ENCODE measurements at regions not wholly inside any gene's neighbourhood (a gene's known extent, or its start where the extent isn't known, plus 50 kb on each side); places are given as distances from the start of the nearest gene placed in this dataset.

DNA sequence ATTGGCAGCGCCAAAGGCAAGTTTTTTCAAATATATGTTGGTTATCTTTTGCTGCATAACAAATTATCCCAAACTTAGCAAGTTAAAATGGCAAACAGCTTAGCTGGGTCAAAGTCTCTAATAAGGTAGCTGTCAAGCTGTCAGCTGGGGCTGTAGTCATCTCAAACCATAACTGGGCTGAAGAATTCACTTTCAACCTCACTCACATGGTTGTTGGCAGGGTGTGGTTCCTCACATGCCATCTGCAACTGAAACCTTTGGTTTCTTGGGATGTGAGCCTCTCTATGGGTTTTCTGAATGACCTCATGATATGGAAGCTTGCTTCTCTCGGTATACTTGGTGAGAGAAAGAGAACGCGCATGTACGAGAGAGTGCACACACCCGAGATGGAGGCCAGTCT is 125.4 kb downstream of the LRIG3 start:
- TF ChIP-seq CTCF (IDR thresholded peaks at IDR 0.05 in 8 of 11, conservative IDR thresholded peaks at IDR 0.05 in 3 of 11) = no peak
- TF ChIP-seq POLR2AphosphoS5 (IDR thresholded peaks at IDR 0.05) = no peak

Measured in spleen (tissue), 7 donors.